ENCODE measurements at regions not wholly inside any gene's neighbourhood (a gene's known extent, or its start where the extent isn't known, plus 50 kb on each side); places are given as distances from the start of the nearest gene placed in this dataset.
"Not testable (repeated sequence)": the region's sequence is repeated elsewhere in the genome, so short reads cannot be mapped to it uniquely, and the experiment has no call there.

GRCh38 chr17:21770466-21771446 is 78.4 kb downstream of the KCNJ18 start:
- 21% methylated on average over 30 of the region's 70 CpGs for WGBS
- H3K36me3 ChIP-seq; H3K9me3 ChIP-seq; intact Hi-C loops (cut with DNase I); H3K27ac ChIP-seq; H3K4me1 ChIP-seq (replicated peaks); DNase-seq (ENCODE audit: low spot score); H3K27me3 ChIP-seq (replicated peaks; ENCODE audit: insufficient read depth); H3K4me3 ChIP-seq: not testable (repeated sequence)

- no peak for TF ChIP-seq POLR2AphosphoS5 (IDR thresholded peaks at IDR 0.05)
- no peak for TF ChIP-seq CTCF (IDR thresholded peaks at IDR 0.05)
- no peak for TF ChIP-seq POLR2A (IDR thresholded peaks at IDR 0.05)
- no peaks in the 10 kb centered on the region for H3K36me3 ChIP-seq
- no peak for DNase-seq (ENCODE audit: low spot score)
- H3K4me1 ChIP-seq (replicated peaks) = no peaks in the 10 kb centered on the region
- WGBS = 70% methylated on average over 4 of the region's 4 CpGs
- no peak overlapping the region for H3K27ac ChIP-seq
- no peak overlapping the region for H3K4me3 ChIP-seq
- no peaks in the 10 kb centered on the region for H3K27me3 ChIP-seq (replicated peaks; ENCODE audit: insufficient read depth)
- no peaks in the 10 kb centered on the region for H3K9me3 ChIP-seq
- intact Hi-C loops (cut with DNase I) = no loop called here
These were observed 80.0 kb downstream of the KCNJ18 start for GRCh38 chr17:21772321-21772720.

- H3K36me3 ChIP-seq; H3K4me1 ChIP-seq (replicated peaks); H3K4me3 ChIP-seq; H3K9me3 ChIP-seq; intact Hi-C loops (cut with DNase I); DNase-seq (ENCODE audit: low spot score); H3K27ac ChIP-seq; H3K27me3 ChIP-seq (replicated peaks; ENCODE audit: insufficient read depth): not testable (repeated sequence)
- WGBS = 87% methylated on average over 15 of the region's 15 CpGs
These were observed 80.8 kb downstream of the KCNJ18 start for GRCh38 chr17:21772991-21773713.

- intact Hi-C loops (cut with DNase I) = no loop called here
- H3K4me1 ChIP-seq (replicated peaks) = no peaks in the 10 kb centered on the region
- no peak overlapping the region for H3K27ac ChIP-seq
- H3K27me3 ChIP-seq (replicated peaks; ENCODE audit: insufficient read depth) = no peaks in the 10 kb centered on the region
- TF ChIP-seq CTCF (IDR thresholded peaks at IDR 0.05) = no peak
- no peak for TF ChIP-seq POLR2A (IDR thresholded peaks at IDR 0.05)
- no peak for TF ChIP-seq POLR2AphosphoS5 (IDR thresholded peaks at IDR 0.05)
- no peaks in the 10 kb centered on the region for H3K9me3 ChIP-seq
- DNase-seq (ENCODE audit: low spot score) = no peak
- no peak overlapping the region for H3K4me3 ChIP-seq
- no peaks in the 10 kb centered on the region for H3K36me3 ChIP-seq
- WGBS = 89% methylated on average over 7 of the region's 7 CpGs
These were observed 81.9 kb downstream of the KCNJ18 start for GRCh38 chr17:21774263-21774662.

- H3K27me3 ChIP-seq (replicated peaks; ENCODE audit: insufficient read depth); H3K27ac ChIP-seq; H3K9me3 ChIP-seq; DNase-seq (ENCODE audit: low spot score); H3K4me3 ChIP-seq; H3K4me1 ChIP-seq (replicated peaks); intact Hi-C loops (cut with DNase I); H3K36me3 ChIP-seq: not testable (repeated sequence)
- 81% methylated on average over 5 of the region's 8 CpGs for WGBS
These were observed 83.2 kb downstream of the KCNJ18 start for GRCh38 chr17:21775566-21775965.

GRCh38 chr17:21776921-21777320 is 84.6 kb downstream of the KCNJ18 start:
- WGBS = 83% methylated on average over 9 of the region's 12 CpGs
- H3K4me3 ChIP-seq; H3K27ac ChIP-seq; intact Hi-C loops (cut with DNase I); H3K27me3 ChIP-seq (replicated peaks; ENCODE audit: insufficient read depth); H3K9me3 ChIP-seq; DNase-seq (ENCODE audit: low spot score); H3K4me1 ChIP-seq (replicated peaks); H3K36me3 ChIP-seq: not testable (repeated sequence)

GRCh38 chr17:21778866-21779265 is 86.5 kb downstream of the KCNJ18 start:
- H3K9me3 ChIP-seq; H3K27me3 ChIP-seq (replicated peaks; ENCODE audit: insufficient read depth); DNase-seq (ENCODE audit: low spot score); intact Hi-C loops (cut with DNase I); H3K4me3 ChIP-seq; H3K36me3 ChIP-seq; H3K4me1 ChIP-seq (replicated peaks); H3K27ac ChIP-seq: not testable (repeated sequence)
- WGBS = 64% methylated on average over 2 of the region's 2 CpGs

- WGBS = 67% methylated on average over 4 of the region's 8 CpGs
- H3K9me3 ChIP-seq; H3K4me3 ChIP-seq; DNase-seq (ENCODE audit: low spot score); H3K27me3 ChIP-seq (replicated peaks; ENCODE audit: insufficient read depth); H3K27ac ChIP-seq; intact Hi-C loops (cut with DNase I); H3K36me3 ChIP-seq; H3K4me1 ChIP-seq (replicated peaks): not testable (repeated sequence)
These were observed 88.1 kb downstream of the KCNJ18 start for GRCh38 chr17:21780293-21780888.

GRCh38 chr17:21780919-21781665 is 88.8 kb downstream of the KCNJ18 start:
- H3K9me3 ChIP-seq; DNase-seq (ENCODE audit: low spot score); H3K4me1 ChIP-seq (replicated peaks); H3K36me3 ChIP-seq; H3K27ac ChIP-seq; H3K4me3 ChIP-seq; H3K27me3 ChIP-seq (replicated peaks; ENCODE audit: insufficient read depth); intact Hi-C loops (cut with DNase I): not testable (repeated sequence)
- WGBS = 69% methylated on average over 5 of the region's 5 CpGs
